ENCODE measurements at regions not wholly inside any gene's neighbourhood (a gene's known extent, or its start where the extent isn't known, plus 50 kb on each side); places are given as distances from the start of the nearest gene placed in this dataset.

GRCh38 chr5:122697191-122697590 is 77.7 kb upstream of the SNX2 start:
- DNase-seq (ENCODE audit: low read depth) = peak; percentile 40
- no peak overlapping the region for H3K4me3 ChIP-seq (ENCODE audit: control insufficient read depth, low read depth, low read length)

GRCh38 chr5:122699201-122699600 is 75.7 kb upstream of the SNX2 start:
- no peak for TF ChIP-seq CTCF (conservative IDR thresholded peaks at IDR 0.05; ENCODE audit: control insufficient read depth, insufficient read depth, low read depth, low read length)
- no peak overlapping the region for H3K4me3 ChIP-seq (ENCODE audit: control insufficient read depth, low read depth, low read length)
- peak; percentile 33 for DNase-seq (ENCODE audit: low read depth)

More at GRCh38 chr5:122697191-122697590, 77.7 kb upstream of the SNX2 start:
- no peak for TF ChIP-seq CTCF (conservative IDR thresholded peaks at IDR 0.05; ENCODE audit: control insufficient read depth, insufficient read depth, low read depth, low read length)

- no peak for DNase-seq (ENCODE audit: low read depth)
- H3K4me3 ChIP-seq (ENCODE audit: control insufficient read depth, low read depth, low read length) = no peak overlapping the region
- no peak for TF ChIP-seq CTCF (conservative IDR thresholded peaks at IDR 0.05; ENCODE audit: control insufficient read depth, insufficient read depth, low read depth, low read length)
Measured at GRCh38 chr5:122701640-122702523, 73.0 kb upstream of the SNX2 start.

GRCh38 chr5:122702524-122702875 is 72.4 kb upstream of the SNX2 start:
- no peak for TF ChIP-seq CTCF (conservative IDR thresholded peaks at IDR 0.05; ENCODE audit: control insufficient read depth, insufficient read depth, low read depth, low read length)
- H3K4me3 ChIP-seq (ENCODE audit: control insufficient read depth, low read depth, low read length) = no peak overlapping the region
- DNase-seq (ENCODE audit: low read depth) = no peak

GRCh38 chr5:122703203-122703602 is 71.7 kb upstream of the SNX2 start:
- DNase-seq (ENCODE audit: low read depth) = peak; percentile 13
- no peak for TF ChIP-seq CTCF (conservative IDR thresholded peaks at IDR 0.05; ENCODE audit: control insufficient read depth, insufficient read depth, low read depth, low read length)
- H3K4me3 ChIP-seq (ENCODE audit: control insufficient read depth, low read depth, low read length) = no peak overlapping the region

GRCh38 chr5:122704247-122705036 is 70.4 kb upstream of the SNX2 start:
- H3K4me3 ChIP-seq (ENCODE audit: control insufficient read depth, low read depth, low read length) = no peak overlapping the region
- DNase-seq (ENCODE audit: low read depth) = peak; percentile 75
- peak; percentile 70 for TF ChIP-seq CTCF (conservative IDR thresholded peaks at IDR 0.05; ENCODE audit: control insufficient read depth, insufficient read depth, low read depth, low read length)

Measured in fibroblast of mammary gland (primary cell).